NCI-H69 (cell line): ENCODE measurements at regions not wholly inside any gene's neighbourhood (a gene's known extent, or its start where the extent isn't known, plus 50 kb on each side); places are given as distances from the start of the nearest gene placed in this dataset.

Experiments used
- DNase-seq: peaks from one replicate; lab custom pipeline; 2025; lab: John Stamatoyannopoulos, UW

- no peak for DNase-seq
These were observed 472.8 kb downstream of the SHQ1 start for GRCh38 chr3:72375237-72376076.

- DNase-seq = no peak
These were observed 475.1 kb downstream of the SHQ1 start for GRCh38 chr3:72373139-72373538.

- DNase-seq = no peak
These were observed 476.1 kb downstream of the SHQ1 start for GRCh38 chr3:72372161-72372560.

- DNase-seq = no peak
These were observed 476.8 kb downstream of the SHQ1 start for GRCh38 chr3:72371431-72371830.

- DNase-seq = no peak
These were observed 477.3 kb downstream of the SHQ1 start for GRCh38 chr3:72370947-72371346.

GRCh38 chr3:72369681-72370080 lies 478.6 kb downstream of the SHQ1 start:
- DNase-seq = no peak

GRCh38 chr3:72368331-72368975 lies 479.8 kb downstream of the SHQ1 start:
- DNase-seq = peak; percentile 21

- no peak for DNase-seq
These were observed 486.3 kb downstream of the SHQ1 start for GRCh38 chr3:72361990-72362389.

- no peak for DNase-seq
These were observed 488.5 kb downstream of the SHQ1 start for GRCh38 chr3:72359743-72360142.

- no peak for DNase-seq
These were observed 493.1 kb downstream of the SHQ1 start for GRCh38 chr3:72355168-72355567.

GRCh38 chr3:72354486-72354885 lies 493.8 kb downstream of the SHQ1 start:
- DNase-seq = no peak

- DNase-seq = no peak
These were observed 494.8 kb downstream of the SHQ1 start for GRCh38 chr3:72353236-72354128.

GRCh38 chr3:72352176-72352575 lies 496.1 kb downstream of the SHQ1 start:
- DNase-seq = no peak

GRCh38 chr3:72351536-72351935 lies 496.7 kb downstream of the SHQ1 start:
- no peak for DNase-seq

GRCh38 chr3:72350761-72351505 lies 497.3 kb downstream of the SHQ1 start:
- no peak for DNase-seq

GRCh38 chr3:72348357-72348756 lies 499.9 kb downstream of the SHQ1 start:
- DNase-seq = no peak

- no peak for DNase-seq
These were observed 500.4 kb downstream of the SHQ1 start for GRCh38 chr3:72347819-72348319.

- DNase-seq = no peak
These were observed 501.7 kb downstream of the SHQ1 start for GRCh38 chr3:72346526-72346926.

- no peak for DNase-seq
These were observed 502.3 kb downstream of the SHQ1 start for GRCh38 chr3:72345980-72346379.

- no peak for DNase-seq
These were observed 502.9 kb downstream of the SHQ1 start for GRCh38 chr3:72345237-72345878.

- no peak for DNase-seq
These were observed 503.6 kb downstream of the SHQ1 start for GRCh38 chr3:72344647-72345046.
